HG02973 (cell line): ENCODE measurements at regions not wholly inside any gene's neighbourhood (a gene's known extent, or its start where the extent isn't known, plus 50 kb on each side); places are given as distances from the start of the nearest gene placed in this dataset.
"Not testable (repeated sequence)": the region's sequence is repeated elsewhere in the genome, so short reads cannot be mapped to it uniquely, and the experiment has no call there.

Experiments used
- ATAC-seq: cut with Tn5 transposase; IDR thresholded peaks from one replicate; pipeline ENCODE4 v1.9.1; 2021; ENCODE audit warnings: moderate library complexity; ENCODE audit not compliant: unreplicated experiment

- peak; percentile 99 for ATAC-seq
Observed at GRCh38 chrX:22526339-22526738, 253.6 kb downstream of the CBLL2 start.

- ATAC-seq = no peak
Observed at GRCh38 chrX:22527302-22527701, 254.6 kb downstream of the CBLL2 start.

GRCh38 chrX:22533898-22534297 is 261.2 kb downstream of the CBLL2 start:
- ATAC-seq = no peak

- ATAC-seq = no peak
Observed at GRCh38 chrX:22534643-22535042, 261.9 kb downstream of the CBLL2 start.

- ATAC-seq = no peak
Observed at GRCh38 chrX:22536746-22537304, 264.1 kb downstream of the CBLL2 start.

- ATAC-seq = no peak
Observed at GRCh38 chrX:22538580-22538979, 265.9 kb downstream of the CBLL2 start.

- no peak for ATAC-seq
Observed at GRCh38 chrX:22541926-22542325, 269.2 kb downstream of the CBLL2 start.

GRCh38 chrX:22542641-22543040 is 269.9 kb downstream of the CBLL2 start:
- no peak for ATAC-seq

GRCh38 chrX:22559506-22559905 is 286.8 kb downstream of the CBLL2 start:
- no peak for ATAC-seq

GRCh38 chrX:22575161-22575845 is 302.6 kb downstream of the CBLL2 start:
- no peak for ATAC-seq

- ATAC-seq = no peak
Observed at GRCh38 chrX:22577181-22577580, 304.5 kb downstream of the CBLL2 start.

- ATAC-seq = peak; percentile 62
Observed at GRCh38 chrX:22585831-22586230, 313.1 kb downstream of the CBLL2 start.

GRCh38 chrX:22589845-22590244 is 317.1 kb downstream of the CBLL2 start:
- ATAC-seq = no peak

- ATAC-seq = no peak
Observed at GRCh38 chrX:22594766-22595165, 322.1 kb downstream of the CBLL2 start.

GRCh38 chrX:22603060-22603459 is 330.3 kb downstream of the CBLL2 start:
- no peak for ATAC-seq

- not testable (repeated sequence) for ATAC-seq
Observed at GRCh38 chrX:22609452-22609851, 336.7 kb downstream of the CBLL2 start.

GRCh38 chrX:22616867-22617266 is 344.2 kb downstream of the CBLL2 start:
- no peak for ATAC-seq

- ATAC-seq = no peak
Observed at GRCh38 chrX:22627576-22627975, 354.9 kb downstream of the CBLL2 start.

GRCh38 chrX:22628275-22628674 is 355.6 kb downstream of the CBLL2 start:
- ATAC-seq = no peak

- no peak for ATAC-seq
Observed at GRCh38 chrX:22629105-22629725, 356.5 kb downstream of the CBLL2 start.

- no peak for ATAC-seq
Observed at GRCh38 chrX:22634083-22634482, 361.4 kb downstream of the CBLL2 start.

- ATAC-seq = no peak
Observed at GRCh38 chrX:22634751-22635150, 362.0 kb downstream of the CBLL2 start.
